ENCODE measurements at regions not wholly inside any gene's neighbourhood (a gene's known extent, or its start where the extent isn't known, plus 50 kb on each side); places are given as distances from the start of the nearest gene placed in this dataset.

DNA sequence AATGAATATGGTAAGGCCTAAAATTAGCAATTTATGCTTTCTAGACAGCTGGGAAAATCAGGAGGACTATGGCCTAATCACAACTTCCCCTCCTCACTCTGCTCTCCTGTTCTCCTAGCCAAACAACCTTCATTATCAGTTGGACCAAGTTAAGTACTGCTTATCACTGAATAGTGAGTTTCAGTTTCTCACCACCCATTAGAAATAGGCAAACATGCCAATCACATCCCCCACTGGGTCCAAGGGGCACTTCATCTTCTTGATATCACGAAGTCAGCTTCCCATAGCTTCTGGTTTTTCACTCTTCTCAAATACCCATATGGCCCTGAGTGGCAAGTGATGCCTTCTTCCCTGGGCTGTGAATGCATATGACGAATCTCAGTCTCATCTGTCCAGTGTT, 689.6 kb downstream of the SLITRK5 start:
- Mint-ChIP-seq H3K27ac (ENCODE audit: unreplicated experiment) (no peak overlapping the region), H3K4me1 (ENCODE audit: unreplicated experiment) (no peaks in the 10 kb centered on the region), H3K4me3 (ENCODE audit: unreplicated experiment) (no peak overlapping the region), H3K9me3 (ENCODE audit: unreplicated experiment) (no peaks in the 10 kb centered on the region), H3K27me3 (ENCODE audit: unreplicated experiment) (no peaks in the 10 kb centered on the region), H3K36me3 (ENCODE audit: low read depth, unreplicated experiment) (no peaks in the 10 kb centered on the region)
- DNase-seq (ENCODE audit: low spot score) = no peak
- TF ChIP-seq, protein P1, sequence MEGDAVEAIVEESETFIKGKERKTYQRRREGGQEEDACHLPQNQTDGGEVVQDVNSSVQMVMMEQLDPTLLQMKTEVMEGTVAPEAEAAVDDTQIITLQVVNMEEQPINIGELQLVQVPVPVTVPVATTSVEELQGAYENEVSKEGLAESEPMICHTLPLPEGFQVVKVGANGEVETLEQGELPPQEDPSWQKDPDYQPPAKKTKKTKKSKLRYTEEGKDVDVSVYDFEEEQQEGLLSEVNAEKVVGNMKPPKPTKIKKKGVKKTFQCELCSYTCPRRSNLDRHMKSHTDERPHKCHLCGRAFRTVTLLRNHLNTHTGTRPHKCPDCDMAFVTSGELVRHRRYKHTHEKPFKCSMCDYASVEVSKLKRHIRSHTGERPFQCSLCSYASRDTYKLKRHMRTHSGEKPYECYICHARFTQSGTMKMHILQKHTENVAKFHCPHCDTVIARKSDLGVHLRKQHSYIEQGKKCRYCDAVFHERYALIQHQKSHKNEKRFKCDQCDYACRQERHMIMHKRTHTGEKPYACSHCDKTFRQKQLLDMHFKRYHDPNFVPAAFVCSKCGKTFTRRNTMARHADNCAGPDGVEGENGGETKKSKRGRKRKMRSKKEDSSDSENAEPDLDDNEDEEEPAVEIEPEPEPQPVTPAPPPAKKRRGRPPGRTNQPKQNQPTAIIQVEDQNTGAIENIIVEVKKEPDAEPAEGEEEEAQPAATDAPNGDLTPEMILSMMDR (IDR thresholded peaks at IDR 0.05; ENCODE audit: unreplicated experiment) = no peak

DNA sequence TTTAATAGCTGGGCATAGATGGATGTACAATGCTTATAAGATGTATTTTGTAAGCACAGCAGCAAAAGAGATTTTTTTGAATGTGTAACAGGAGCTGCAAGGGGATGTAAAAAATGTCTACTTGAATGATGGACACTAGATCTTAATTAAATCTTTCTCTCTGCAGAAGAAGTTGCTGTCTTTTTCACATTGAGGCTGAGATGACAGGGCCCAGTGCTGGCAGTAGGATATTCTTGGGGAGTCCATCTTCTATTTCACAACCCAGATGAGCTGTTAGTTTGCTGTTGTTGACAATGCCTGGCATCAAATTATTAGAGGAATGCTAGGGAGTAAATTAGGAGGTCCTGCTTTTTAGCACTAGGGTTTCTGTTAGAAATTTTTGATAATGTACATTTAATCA, 698.7 kb downstream of the SLITRK5 start:
- Mint-ChIP-seq H3K27ac (ENCODE audit: unreplicated experiment) (no peak overlapping the region), H3K27me3 (ENCODE audit: unreplicated experiment) (peaks cover 2% of the 10 kb centered on the region), H3K4me1 (ENCODE audit: unreplicated experiment) (no peaks in the 10 kb centered on the region), H3K36me3 (ENCODE audit: low read depth, unreplicated experiment) (no peaks in the 10 kb centered on the region), H3K4me3 (ENCODE audit: unreplicated experiment) (no peak overlapping the region), H3K9me3 (ENCODE audit: unreplicated experiment) (no peaks in the 10 kb centered on the region)
- DNase-seq (ENCODE audit: low spot score) = no peak
- TF ChIP-seq, protein P1 (IDR thresholded peaks at IDR 0.05; ENCODE audit: unreplicated experiment) = no peak

DNA sequence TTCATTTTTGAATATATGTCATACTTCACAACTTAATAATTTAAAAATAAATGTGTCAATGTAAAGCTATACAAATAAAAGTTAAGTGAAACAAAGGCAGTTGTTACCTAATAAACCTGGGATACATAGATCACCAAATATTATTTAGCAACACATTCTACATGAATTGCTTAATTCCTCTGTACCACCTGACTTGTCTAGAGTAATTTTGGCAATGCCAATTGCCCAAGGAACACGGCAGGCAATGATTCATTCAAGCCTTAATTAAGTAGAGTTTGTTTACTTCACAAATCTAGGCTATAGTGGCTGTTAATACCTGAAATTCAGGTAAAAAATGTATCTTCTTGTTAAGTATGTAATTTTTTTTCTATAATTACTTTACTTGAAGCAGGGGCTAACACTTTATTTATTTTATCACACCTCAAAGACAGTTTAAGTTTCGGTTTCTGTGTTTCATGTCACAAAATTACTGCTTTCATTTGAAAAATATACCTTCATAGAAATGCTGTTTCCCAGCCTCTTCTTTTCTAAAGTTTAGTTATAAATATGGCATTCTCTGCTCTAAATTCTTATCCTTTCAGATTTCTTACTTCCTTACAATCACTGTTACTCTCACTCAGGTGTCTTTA, 705.7 kb downstream of the SLITRK5 start:
- no peak for DNase-seq (ENCODE audit: low spot score)
- Mint-ChIP-seq H3K9me3 (ENCODE audit: unreplicated experiment) (no peaks in the 10 kb centered on the region), H3K36me3 (ENCODE audit: low read depth, unreplicated experiment) (no peaks in the 10 kb centered on the region), H3K27ac (ENCODE audit: unreplicated experiment) (no peak overlapping the region), H3K27me3 (ENCODE audit: unreplicated experiment) (peaks cover 2% of the 10 kb centered on the region), H3K4me3 (ENCODE audit: unreplicated experiment) (no peak overlapping the region), H3K4me1 (ENCODE audit: unreplicated experiment) (no peaks in the 10 kb centered on the region)
- TF ChIP-seq, protein P1 (IDR thresholded peaks at IDR 0.05; ENCODE audit: unreplicated experiment) = no peak

DNA sequence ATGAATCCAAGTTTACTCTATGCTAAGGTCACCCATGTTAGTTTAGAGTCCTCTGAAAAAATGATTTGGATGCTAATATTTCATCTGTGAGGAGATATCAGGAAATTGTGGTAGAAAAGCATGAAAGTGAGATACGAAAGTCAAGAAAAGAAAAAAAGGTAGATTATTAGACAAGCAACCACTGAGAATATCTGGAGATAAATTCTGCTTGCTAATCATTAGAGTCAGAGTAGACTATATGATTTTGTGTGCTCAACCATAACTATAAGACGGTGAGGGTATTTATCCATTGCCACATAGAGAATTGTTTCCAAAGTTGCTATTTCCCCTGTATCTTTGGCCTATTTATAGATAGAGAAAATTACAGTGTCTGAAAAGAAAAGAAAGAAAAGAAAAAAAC, 706.7 kb downstream of the SLITRK5 start:
- Mint-ChIP-seq H3K27ac (ENCODE audit: unreplicated experiment) (no peak overlapping the region), H3K4me1 (ENCODE audit: unreplicated experiment) (no peaks in the 10 kb centered on the region), H3K36me3 (ENCODE audit: low read depth, unreplicated experiment) (no peaks in the 10 kb centered on the region), H3K4me3 (ENCODE audit: unreplicated experiment) (no peak overlapping the region), H3K9me3 (ENCODE audit: unreplicated experiment) (no peaks in the 10 kb centered on the region), H3K27me3 (ENCODE audit: unreplicated experiment) (no peaks in the 10 kb centered on the region)
- TF ChIP-seq, protein P1 (IDR thresholded peaks at IDR 0.05; ENCODE audit: unreplicated experiment) = no peak
- DNase-seq (ENCODE audit: low spot score) = no peak

DNA sequence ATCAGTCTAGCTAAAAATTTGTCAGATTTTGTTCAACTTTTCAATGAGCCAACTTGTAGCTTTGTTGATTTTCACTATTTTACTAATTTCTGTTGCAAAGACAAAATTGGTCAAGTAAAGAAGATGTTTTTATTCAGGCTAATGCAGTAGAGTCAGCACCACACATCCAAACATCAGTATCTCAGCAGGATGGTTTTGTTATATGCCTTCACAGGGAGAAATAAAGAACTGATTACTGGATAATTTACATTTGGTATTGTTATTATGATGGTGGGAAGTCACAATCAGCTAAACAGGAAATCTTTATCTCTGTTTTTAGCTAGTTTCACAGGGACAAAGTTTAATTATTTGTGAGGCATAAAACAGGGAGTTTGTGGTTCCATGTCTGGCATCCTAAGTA, 713.4 kb downstream of the SLITRK5 start:
- Mint-ChIP-seq H3K27ac (ENCODE audit: unreplicated experiment) (no peak overlapping the region), H3K36me3 (ENCODE audit: low read depth, unreplicated experiment) (no peaks in the 10 kb centered on the region), H3K9me3 (ENCODE audit: unreplicated experiment) (no peaks in the 10 kb centered on the region), H3K27me3 (ENCODE audit: unreplicated experiment) (no peaks in the 10 kb centered on the region), H3K4me3 (ENCODE audit: unreplicated experiment) (no peak overlapping the region), H3K4me1 (ENCODE audit: unreplicated experiment) (no peaks in the 10 kb centered on the region)
- DNase-seq (ENCODE audit: low spot score) = no peak
- TF ChIP-seq, protein P1 (IDR thresholded peaks at IDR 0.05; ENCODE audit: unreplicated experiment) = no peak
